GM21360 (cell line): ENCODE measurements at regions not wholly inside any gene's neighbourhood (a gene's known extent, or its start where the extent isn't known, plus 50 kb on each side); places are given as distances from the start of the nearest gene placed in this dataset.

Experiments
- ATAC-seq: cut with Tn5 transposase; IDR thresholded peaks from one replicate; pipeline ENCODE4 v1.9.1; 2021; ENCODE audit warnings: mild to moderate bottlenecking, moderate library complexity; ENCODE audit not compliant: unreplicated experiment

DNA sequence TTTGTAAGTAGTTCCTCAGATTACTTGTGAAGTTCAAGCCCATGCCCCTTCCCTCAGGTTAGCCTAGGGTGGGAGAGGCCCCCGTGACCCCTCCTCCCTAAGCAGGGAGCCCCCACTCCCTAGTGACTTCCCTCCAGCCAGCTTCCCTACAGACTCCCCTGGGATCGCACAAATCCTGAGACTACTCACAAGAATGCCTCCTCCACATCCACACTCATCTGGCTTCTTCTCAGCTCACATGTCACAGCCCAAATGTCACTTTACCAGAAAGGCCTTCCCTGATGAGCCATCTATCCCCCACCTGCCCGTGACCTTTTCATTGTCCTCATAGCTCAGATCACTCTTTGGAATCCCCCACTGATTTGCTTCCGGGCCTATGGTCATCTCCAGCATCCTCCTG lies 96.7 kb upstream of the ARAP3 start:
- no peak for ATAC-seq

DNA sequence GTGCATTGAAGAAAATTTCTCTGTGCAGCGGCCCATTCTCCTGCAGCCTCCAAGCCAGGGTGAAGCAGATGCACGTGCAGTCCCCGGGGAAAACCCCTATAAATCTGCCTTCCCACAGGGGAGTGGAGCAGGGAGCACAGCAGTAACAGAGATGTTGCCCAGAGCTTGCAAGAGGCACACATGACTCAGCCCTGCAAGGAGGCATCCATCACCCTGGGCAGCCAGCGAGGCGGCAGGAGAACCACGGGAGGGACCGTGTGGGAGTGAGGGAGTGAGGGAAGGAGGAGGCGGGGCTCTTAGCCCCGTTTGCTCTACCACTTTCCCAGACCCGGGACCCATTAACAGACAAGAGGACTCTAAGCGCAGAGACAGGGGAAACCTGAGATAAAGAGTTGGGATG lies 96.2 kb upstream of the ARAP3 start:
- no peak for ATAC-seq

DNA sequence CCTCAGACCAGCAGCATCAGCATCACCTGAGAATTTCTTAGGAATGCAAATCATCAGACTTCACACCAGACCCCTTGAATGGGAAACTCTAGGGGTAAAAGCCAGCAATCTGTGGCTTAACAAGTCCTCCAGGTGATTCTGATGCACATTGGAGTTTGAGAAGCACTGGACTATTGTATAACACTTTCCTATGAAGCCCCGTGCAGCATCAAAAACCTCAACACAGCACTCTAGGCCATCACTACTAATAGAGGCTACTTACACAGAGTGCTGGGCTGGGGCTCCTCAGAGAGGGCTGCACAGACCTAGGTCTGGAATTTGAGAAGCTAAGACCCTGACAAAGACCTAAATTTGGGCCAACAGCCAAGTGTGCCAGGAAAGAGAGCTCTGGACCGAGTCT lies 95.7 kb upstream of the ARAP3 start:
- no peak for ATAC-seq

DNA sequence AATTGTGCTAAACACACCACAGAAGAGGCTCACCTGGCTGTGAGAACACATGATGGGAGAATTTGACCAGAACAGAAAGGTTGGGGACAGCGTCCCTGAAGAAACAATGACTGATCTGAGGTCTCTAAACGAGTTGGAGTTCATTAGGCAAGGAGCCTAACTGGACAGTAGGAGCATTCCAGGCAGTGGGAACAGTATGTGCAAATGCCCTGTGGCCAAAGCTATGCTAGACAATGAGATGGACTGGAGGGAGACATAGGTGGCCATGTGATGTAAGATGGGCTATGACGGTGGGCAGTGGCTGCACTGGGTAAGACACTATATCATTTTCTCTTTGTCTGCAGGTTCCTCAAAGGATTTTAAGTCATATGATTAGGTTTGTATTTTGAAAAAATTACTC lies 95.1 kb upstream of the ARAP3 start:
- ATAC-seq, result no peak

DNA sequence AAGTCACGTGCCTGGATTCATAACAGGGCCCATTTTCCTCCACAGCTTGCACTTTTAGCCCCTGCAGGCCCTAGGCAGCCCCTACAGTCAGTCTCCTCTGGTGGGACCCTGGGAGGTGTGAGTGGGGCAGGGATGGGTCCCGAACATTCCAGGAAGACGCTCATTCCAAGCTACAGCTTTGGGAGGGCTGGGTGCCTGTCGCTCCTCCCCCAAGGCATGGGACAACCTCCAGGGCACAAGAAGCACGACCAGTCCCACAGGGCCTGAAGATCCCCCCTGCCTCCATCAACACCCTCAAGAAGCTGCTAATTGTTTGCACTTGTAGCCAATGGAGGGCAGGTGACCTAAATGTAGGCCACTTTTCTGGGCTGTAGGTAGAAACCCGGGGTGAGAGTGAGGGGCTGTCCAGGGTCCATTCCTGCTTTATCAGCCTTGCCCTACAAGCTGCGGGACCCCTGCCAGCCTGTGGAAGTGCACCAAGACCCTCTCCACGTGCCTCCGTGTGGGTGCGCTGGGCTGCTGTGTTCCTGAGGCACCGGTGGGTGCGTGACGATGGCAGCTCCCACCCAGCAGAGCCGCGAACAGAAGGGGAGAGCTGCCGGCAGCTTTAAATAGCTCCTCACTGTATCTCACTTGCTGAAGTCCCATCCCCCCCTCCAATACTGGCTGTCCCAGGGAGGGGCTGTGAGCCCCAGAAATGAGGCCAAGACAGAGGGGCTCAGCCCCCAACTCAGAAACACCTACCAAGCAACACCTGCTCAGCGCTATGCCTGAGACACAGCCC lies 91.9 kb upstream of the ARAP3 start:
- no peak for ATAC-seq

DNA sequence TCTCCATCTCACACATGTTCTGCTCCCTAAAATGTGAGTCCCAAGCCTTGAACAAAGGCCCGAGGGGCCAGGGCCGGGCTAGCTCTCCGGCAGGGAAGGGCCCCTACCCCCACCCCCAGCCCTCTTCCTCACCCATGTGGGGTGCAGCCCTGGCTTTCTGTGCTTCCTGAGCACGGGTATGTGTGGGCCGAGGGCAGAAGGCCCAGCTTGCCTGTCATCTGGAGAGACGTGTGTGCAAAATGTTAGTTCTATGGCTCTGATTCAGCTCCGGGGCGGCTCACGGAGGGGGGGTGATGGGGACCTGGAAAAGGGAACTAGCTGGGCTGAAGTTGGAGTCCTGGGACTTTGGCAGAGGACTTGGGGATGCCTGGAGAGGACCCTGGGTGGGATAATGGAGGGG lies 90.3 kb upstream of the ARAP3 start:
- ATAC-seq, result no peak

DNA sequence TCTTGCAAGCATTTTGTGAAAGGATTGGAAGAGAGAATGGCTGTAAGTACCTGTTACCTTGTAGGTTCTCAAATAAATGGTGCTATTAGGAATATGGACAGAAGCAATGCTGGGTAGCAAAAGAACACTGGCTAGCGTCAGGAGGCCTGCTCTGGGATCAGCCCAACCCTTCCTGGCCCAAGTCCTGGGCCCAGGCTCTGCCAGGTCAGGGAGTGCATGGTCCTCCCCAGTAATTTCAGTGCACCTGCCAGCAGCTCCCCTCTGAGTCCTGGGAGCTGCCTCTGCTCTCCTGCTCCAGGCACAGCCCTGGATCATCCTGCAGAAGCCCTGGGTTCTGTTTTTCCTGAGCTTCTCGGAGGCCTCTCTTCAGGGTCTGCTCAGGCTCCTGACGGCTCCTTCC lies 89.5 kb upstream of the ARAP3 start:
- no peak for ATAC-seq

DNA sequence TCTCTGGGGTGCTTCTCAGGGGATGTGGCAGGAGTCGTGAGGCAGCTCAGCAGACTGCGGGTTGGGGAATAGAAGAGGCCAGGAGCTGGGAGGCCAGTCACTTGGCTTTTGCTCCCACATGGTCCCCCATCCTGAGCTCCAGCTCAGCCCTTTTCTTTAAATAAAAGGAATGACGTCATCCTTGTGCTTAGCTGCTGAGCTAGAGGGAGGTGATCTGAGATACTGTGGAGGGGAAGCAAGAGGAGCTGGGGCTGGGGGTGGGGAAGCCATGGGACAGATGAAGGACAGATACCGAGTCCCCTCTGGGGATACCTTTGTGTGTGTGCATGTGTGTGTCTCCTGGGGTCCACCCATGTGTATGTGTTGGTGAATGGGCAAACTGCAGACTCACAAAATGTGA lies 89.0 kb upstream of the ARAP3 start:
- no peak for ATAC-seq

DNA sequence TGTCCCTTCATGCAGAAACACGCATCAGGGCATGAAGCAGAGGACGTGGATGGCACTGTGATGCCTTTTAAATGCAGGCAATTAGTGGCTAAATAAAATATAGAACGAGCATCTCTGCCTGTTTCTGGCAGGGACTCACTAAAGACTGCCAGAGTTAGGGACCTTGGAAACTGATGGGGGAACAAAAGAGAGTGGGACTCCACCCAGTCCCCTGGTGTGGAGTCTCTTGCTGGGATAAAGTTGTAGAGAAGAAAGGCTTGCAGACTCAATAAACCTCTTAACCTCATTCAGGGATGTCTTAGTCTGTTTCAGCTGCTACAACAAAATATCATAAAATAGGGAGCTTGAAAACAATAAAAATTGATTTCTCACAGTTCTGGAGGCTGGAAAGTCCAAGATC lies 87.6 kb upstream of the ARAP3 start:
- ATAC-seq, result no peak

DNA sequence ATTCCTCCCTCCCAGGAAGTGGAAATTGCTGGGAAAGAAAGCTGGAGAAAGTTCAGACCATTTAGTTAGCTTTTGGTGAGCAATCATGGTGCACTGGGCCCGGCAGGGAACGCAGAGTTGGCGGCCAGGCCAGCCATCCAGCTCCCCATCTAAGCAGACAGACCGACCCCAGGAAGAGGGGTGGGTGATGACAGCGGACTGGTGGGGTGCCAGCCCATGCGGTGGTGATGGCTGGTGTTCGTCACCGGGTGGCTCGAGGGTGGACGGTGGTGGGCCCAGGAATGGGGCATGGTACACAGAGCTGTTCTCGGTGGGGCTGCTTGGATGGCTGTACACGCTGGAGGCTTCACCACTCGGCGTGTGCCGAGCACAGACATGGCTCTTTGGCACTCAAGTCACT lies 85.6 kb upstream of the ARAP3 start:
- no peak for ATAC-seq

DNA sequence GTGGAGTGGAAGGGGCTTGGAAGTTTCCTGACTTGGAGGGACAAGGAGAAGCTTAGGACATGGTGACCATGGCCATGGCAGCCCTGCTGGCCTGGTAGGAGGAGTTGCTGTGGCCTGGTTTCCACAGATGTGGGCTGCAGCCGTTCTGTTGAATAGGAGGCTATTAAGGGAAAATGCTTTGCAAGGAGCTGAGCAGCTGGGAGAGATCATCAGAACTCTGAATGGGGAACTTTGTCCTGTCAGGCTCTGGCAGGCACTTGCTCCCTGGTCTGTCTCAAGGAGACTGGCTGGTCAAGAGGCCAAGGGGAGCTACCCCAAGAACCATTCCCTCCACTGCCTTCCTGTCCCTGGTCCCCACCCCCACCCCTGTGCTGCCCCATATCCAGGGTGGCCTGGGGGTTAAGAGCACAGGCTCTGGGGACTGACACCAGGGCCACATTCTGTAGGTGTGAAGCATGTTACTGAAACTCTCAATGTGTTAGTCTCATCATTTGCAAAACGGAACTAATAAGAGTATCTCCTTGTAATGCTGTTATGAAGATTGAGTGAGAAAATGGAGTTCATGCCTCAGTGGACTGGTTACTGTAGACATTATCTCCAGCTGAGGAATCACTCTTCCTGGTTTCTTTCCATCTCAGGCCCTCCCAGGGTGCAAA lies 84.0 kb upstream of the ARAP3 start:
- ATAC-seq, result no peak

DNA sequence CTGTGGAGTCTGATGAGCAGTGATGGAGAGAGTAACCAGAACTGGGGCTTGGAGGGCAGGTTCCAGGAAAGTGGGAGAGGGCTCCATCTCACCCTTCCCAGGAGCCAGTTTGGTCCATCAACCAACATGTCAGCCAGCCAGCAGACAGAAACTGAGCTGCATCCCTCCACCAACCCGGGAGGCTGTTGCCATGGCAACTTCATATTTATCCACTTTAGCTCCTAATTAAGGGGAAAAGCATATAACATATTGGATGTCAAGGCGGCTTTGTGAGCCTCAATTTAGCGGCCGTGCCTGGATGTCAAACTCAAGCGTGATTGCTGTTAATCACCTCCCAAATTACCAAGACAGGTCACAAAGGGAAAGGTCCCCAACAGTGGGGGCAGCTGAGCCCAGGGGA lies 81.5 kb upstream of the ARAP3 start:
- no peak for ATAC-seq

DNA sequence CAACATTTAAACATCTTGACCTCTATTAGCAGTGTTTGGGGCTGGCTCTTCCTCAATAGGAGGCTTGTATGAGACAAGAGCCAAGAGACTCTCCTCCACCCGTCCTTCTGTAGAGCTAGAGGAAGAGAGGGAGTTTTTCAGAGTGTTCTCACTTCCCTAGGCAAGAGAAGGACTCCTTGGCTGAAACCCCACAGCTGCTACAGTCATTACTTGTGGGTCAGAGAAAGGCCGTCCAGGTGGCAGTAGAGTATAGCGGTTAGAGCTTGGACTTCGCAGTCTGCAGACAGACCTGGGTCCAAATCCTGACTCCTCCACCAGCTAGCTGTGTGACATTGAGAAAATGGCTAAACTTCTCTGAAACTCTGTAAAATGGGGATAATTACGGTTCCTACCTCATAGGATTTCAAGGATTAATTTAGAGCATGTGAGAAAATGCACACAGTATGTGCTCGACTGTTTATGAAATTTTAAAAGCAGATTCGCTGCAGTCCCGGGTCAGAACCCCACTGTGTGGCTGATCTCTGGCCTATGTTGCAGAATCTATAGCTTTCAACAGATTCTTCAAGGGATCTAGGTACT lies 80.8 kb upstream of the ARAP3 start:
- ATAC-seq, result peak; percentile 52

DNA sequence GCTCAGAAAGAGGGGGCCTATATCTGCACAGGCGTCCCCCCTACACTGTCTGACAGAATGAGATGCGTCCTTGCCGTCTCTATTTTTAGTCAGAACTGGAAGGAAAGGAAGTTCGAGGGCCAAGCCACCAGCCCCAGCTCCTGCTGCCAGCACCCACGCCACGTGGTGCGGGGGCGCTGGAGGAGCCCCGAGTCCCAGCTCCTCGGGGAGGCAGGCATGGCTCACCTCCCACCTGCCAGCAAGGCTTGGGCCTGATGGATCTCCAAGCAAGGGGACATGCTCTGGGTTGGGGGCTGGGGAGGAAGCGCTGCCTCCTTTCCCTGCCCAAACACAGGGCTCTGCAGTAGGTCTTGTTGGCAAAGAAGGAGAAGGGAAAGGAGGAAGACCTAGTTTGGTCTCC lies 80.3 kb upstream of the ARAP3 start:
- ATAC-seq, result no peak

DNA sequence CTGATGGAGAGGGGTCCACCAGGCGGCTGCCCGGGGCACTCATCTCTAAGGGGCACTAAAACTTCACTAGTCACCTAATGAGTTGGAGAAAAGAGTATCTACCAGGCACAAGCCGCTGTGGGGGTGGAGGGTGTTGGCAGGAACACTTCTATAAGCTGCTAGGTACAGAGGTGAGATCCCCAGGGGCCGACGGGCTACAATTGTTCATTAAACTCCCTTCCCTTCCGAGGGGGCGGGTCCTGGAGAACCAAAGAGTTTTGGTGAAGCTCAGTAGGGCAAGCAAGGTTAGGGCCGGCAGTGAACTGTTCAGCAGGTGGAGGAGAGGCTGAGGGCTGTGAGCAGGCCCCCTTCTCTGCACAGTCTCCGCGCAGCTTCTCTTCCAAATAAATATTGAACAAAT lies 78.7 kb upstream of the ARAP3 start:
- ATAC-seq, result no peak

DNA sequence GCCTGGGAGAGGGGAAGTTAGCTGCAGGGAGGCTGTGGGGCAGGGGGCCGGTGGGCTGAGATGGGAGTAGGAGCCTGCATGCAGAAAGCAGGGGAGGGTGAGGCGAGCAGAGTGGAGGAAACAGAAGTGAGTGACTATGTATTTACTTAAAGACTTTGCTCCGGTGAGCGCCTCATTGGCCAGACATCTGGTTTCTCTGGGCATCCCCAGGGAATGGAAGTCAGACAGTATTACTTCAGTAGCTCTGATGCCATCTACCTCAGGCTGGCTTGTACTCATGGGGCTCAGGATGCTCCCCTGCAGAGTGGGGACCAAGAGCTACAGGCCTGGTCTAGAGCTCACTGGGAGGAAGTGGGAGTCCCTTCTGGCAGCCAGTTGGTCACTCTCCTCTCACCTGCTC lies 78.2 kb upstream of the ARAP3 start:
- ATAC-seq, result no peak

DNA sequence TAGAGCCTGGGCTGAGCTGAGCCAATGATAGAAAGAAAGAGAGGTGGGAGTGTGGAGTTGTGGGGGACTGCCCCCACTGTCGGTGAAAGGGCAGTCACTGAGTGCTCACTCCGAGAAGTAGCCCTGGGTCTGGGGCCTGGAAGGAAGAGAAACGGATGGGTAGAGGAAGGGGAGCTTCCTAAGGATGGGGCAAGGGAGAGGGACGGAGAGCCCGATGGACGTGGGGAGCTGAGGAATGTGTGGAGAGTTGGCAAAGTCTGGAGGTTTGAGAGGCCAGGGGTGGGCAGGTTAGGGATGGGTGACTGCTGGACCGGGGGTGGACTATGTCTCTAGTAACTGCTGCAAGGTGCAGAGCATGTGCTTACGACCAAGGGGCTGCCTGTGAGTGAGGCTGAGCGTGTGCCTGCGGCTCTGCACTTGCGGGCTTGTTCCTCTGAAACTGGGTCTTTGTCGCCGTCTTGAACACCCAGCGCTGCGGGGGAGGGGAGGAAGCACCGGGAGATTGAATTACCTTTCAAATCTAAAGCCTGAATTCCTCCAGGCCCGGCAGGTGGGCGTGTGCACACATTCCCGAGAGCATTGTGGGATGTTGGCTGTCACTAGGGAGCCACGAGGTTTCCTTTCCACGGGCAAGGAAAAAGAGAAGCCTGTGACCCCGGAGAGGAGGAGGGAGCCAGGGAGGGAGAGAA lies 76.4 kb upstream of the ARAP3 start:
- ATAC-seq, result no peak

DNA sequence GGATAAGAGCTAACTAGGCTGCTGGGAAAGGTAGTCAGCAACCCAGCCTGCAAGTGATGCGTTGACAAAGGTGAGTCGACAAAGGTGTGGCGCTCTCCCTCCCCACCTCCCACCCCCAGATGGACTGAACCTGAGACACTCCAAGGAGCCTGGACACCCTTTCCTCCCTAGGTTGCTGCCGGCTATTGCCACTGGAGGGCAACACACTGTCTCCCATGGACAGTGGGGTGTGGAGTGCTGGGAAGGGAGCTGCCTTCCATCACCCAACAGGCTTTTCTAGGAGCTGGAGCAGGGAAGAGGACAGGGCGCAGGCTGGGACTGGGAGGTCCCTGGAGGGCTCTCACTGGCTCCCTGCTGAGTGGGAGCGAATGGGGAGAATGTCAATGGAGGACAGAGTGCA lies 75.4 kb upstream of the ARAP3 start:
- no peak for ATAC-seq

DNA sequence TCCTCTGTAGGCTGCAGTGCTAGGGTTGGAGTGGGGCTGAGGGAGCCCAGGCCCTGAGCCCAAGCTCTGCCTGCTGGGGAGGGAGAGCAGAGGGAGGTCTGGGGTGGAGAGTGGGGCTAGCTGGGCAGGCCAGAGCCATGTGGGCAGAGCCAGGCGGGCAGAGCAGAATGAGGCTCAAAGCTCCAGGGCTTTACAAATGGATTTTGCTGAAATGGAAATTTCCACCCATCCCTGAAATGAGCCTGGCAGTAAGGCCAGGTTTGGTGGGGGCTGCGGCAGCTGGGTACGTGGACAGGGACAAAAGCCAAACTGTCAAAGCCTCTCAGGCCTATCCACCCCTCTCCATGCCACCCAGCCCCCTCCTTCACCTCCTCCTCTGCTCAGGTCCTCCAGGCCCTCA lies 74.2 kb upstream of the ARAP3 start:
- no peak for ATAC-seq

DNA sequence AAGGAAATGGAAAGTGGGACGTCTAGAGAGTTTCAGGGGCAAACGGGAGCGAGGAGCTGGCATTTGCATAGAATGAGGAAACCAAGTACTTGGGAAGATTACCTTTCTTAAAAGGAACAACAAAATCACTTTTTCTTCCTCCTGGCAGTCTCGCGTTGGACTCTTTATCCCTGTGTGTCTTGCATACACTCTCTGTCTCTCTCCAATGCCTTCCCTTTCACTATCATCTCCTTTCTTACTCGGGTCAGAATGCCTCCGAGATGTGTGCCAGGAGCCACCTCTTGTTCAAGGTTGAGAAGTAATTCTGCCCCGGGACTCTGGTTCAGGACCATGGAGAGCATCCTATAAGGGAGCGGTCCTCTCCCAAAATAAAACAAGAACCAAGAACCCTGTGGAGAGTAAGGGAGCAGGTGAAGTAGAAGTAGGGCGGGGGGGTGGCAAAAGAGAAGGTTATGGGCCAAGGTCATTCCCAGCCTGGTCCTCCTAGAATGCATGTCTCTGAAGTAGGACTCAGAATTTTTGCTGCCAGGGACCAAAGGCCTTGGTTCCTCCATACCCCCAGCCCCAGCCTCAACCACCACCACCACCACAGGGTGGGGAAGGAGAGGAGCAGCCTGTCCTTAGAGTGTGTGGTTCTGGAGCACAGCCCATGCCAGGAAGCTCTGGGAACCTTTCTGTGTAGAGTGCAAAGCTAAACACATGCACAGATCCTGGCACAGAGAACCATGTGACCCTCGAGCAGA lies 72.1 kb upstream of the ARAP3 start:
- no peak for ATAC-seq
